Heart left ventricle (tissue), 13 donors: ENCODE measurements at regions not wholly inside any gene's neighbourhood (a gene's known extent, or its start where the extent isn't known, plus 50 kb on each side); places are given as distances from the start of the nearest gene placed in this dataset.

ENCODE experiments used
- POLR2A ChIP-seq, 2 donors: fragments of 450-650 bp; IDR thresholded peaks; one replicate each; pipeline ENCODE4 v1.6.1; 2017; ENCODE audit warnings: antibody characterized with exemption in 2 of 2, mild to moderate bottlenecking in 2 of 2, moderate library complexity in 2 of 2
- TF ChIP-seq, protein P1 (sequence below), 12 donors: fragments of 200-600 bp; sonication (generic) in 4 of 12; IDR thresholded peaks; one replicate each; pipeline versions ENCODE4 v1.5.0 to v1.8.0; 2018 to 2022; ENCODE audit warnings: antibody characterized with exemption in 12 of 12, mild to moderate bottlenecking in 5 of 12
- donor health status: ischemic (EF 13 %, LVEDD 7.1; RV severe dilation, severe dysfunction).
- donor health status: DM: no; HTN: yes; CAD: no.
- donor health status: DM: no; HTN: no; CAD: no.
- donor health status: ischemic (EF 25% LVEDD 6.9; RV normal size, moderate dysfunction).
- donor health status: ischemic (EF 25% LVEDD 5.7; RV mildly dilated, moderate dysfunction).
- donor health status: ischemic (EF 35%, LVEDD 5.7; RV mildly dilated, moderate dysfunction).
- donor health status: nonischemic (EF 11% LVEDD 7.7; RV severe dilation, severe dysfunction).
- donor health status: DM: yes; HTN: yes; CAD: no.
- donor health status: PGD.
- donor health status: ischemic (EF 29% LVEDD 5.4; RV normal size, mild dysfunction).
- donor health status: nonischemic (EF 23%, LVEDD 6.1; RV moderate dilation, normal function).

DNA sequence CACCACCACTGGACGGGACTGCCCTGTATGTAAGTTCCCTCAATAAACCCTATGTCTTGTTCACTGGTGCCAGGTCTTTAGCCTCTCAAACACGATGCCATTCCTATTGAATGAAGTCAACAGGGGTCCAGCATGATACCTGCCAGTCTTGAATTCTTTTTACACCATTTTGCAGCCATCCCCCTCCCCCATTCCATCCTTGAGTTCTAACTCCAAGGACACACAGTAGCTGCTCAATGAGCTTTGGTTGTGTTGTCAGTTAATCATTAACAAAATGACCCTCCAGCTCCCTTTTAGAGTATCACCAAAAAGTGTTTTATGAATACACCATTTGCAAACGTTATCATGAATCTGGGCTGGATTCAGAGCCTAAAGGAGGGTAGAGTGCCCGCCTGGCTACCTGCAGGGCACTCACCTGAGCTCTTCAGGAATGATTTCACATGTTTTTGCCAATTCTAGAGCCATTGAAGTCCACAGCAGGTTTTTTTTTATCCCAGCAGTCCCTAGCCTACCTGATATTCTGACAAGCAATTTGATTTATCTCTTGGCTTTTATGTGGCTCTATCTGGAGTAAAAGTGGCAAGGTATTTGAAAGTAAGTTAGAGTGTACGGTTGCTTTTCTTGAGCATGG, 271.8 kb downstream of the SMARCA2 start:
- no peak for TF ChIP-seq POLR2A (IDR thresholded peaks at IDR 0.05)
- TF ChIP-seq, protein P1, sequence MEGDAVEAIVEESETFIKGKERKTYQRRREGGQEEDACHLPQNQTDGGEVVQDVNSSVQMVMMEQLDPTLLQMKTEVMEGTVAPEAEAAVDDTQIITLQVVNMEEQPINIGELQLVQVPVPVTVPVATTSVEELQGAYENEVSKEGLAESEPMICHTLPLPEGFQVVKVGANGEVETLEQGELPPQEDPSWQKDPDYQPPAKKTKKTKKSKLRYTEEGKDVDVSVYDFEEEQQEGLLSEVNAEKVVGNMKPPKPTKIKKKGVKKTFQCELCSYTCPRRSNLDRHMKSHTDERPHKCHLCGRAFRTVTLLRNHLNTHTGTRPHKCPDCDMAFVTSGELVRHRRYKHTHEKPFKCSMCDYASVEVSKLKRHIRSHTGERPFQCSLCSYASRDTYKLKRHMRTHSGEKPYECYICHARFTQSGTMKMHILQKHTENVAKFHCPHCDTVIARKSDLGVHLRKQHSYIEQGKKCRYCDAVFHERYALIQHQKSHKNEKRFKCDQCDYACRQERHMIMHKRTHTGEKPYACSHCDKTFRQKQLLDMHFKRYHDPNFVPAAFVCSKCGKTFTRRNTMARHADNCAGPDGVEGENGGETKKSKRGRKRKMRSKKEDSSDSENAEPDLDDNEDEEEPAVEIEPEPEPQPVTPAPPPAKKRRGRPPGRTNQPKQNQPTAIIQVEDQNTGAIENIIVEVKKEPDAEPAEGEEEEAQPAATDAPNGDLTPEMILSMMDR (IDR thresholded peaks at IDR 0.05), result no peak
